H9 (cell line): ENCODE measurements at regions not wholly inside any gene's neighbourhood (a gene's known extent, or its start where the extent isn't known, plus 50 kb on each side); places are given as distances from the start of the nearest gene placed in this dataset.

ENCODE experiments used
- DNase-seq: peaks from one replicate; pipeline ENCODE4 v3.0.0-alpha.2; 2017
- H2AFZ ChIP-seq: one replicate; pipeline ENCODE4 v1.6.1; 2013; ENCODE audit warnings: mild to moderate bottlenecking, low read length, control low read depth, moderate library complexity
- H2AK5ac ChIP-seq: 2 replicates; pipeline ENCODE4 v1.6.1; 2013; ENCODE audit warnings: low read length, control low read depth, mixed read lengths; ENCODE audit not compliant: insufficient read length
- H2BK120ac ChIP-seq: one replicate; pipeline ENCODE4 v1.6.1; 2013; ENCODE audit warnings: low read depth, mild to moderate bottlenecking, low read length, control low read depth, inconsistent platforms; ENCODE audit not compliant: poor library complexity, severe bottlenecking
- H2BK12ac ChIP-seq: 2 replicates; pipeline ENCODE4 v1.6.1; 2013; ENCODE audit warnings: low read length, control low read depth, mixed read lengths, low read depth; ENCODE audit not compliant: insufficient read length
- H2BK15ac ChIP-seq: 2 replicates; pipeline ENCODE4 v1.6.1; 2013; ENCODE audit warnings: low read depth, low read length, control low read depth
- H2BK20ac ChIP-seq: one replicate; pipeline ENCODE4 v1.6.1; 2013; ENCODE audit warnings: low read depth, mild to moderate bottlenecking, low read length, control low read depth, inconsistent platforms; ENCODE audit not compliant: poor library complexity, severe bottlenecking
- H2BK5ac ChIP-seq: 2 replicates; pipeline ENCODE4 v1.6.1; 2013; ENCODE audit warnings: low read length, control low read depth, mixed read lengths; ENCODE audit not compliant: insufficient read length
- H3K14ac ChIP-seq: 2 replicates; pipeline ENCODE4 v1.6.1; 2013; ENCODE audit warnings: low read length, control low read depth; ENCODE audit not compliant: insufficient read depth
- H3K18ac ChIP-seq: 2 replicates; pipeline ENCODE4 v1.6.1; 2013; ENCODE audit warnings: low read depth, mild to moderate bottlenecking, mixed read lengths, low read length, control low read depth; ENCODE audit not compliant: insufficient read length
- H3K23ac ChIP-seq: 2 replicates; pipeline ENCODE4 v1.6.1; 2013; ENCODE audit warnings: low read length, control low read depth, mixed read lengths, low read depth; ENCODE audit not compliant: insufficient read length
- H3K23me2 ChIP-seq: 2 replicates; pipeline ENCODE4 v1.6.1; 2013; ENCODE audit warnings: low read depth, mild to moderate bottlenecking, mixed read lengths, low read length, control low read depth; ENCODE audit not compliant: insufficient read length, poor library complexity, severe bottlenecking
- H3K27ac ChIP-seq: 2 replicates; pipeline ENCODE4 v1.5.1; 2013; ENCODE audit warnings: low read length, control low read depth, mixed read lengths, low read depth; ENCODE audit not compliant: insufficient read length
- H3K27me3 ChIP-seq: 2 replicates; pipeline ENCODE4 v1.6.1; 2013; ENCODE audit warnings: low read length, control low read depth, inconsistent platforms; ENCODE audit not compliant: insufficient read depth
- H3K4ac ChIP-seq: 2 replicates; pipeline ENCODE4 v1.6.1; 2013; ENCODE audit warnings: low read depth, mild to moderate bottlenecking, control low read depth, inconsistent platforms, low read length, moderate library complexity
- H3K4me1 ChIP-seq: 2 replicates; pipeline ENCODE4 v1.6.1; 2013; ENCODE audit warnings: low read length, control low read depth, inconsistent platforms; ENCODE audit not compliant: insufficient read depth
- H3K4me2 ChIP-seq: 2 replicates; pipeline ENCODE4 v1.6.1; 2013; ENCODE audit warnings: low read length, control low read depth, mixed read lengths; ENCODE audit not compliant: insufficient read length, insufficient read depth
- H3K56ac ChIP-seq: 2 replicates; pipeline ENCODE4 v1.6.1; 2013; ENCODE audit warnings: low read depth, mild to moderate bottlenecking, mixed read lengths, low read length, control low read depth; ENCODE audit not compliant: insufficient read length
- H3K79me1 ChIP-seq: 2 replicates; pipeline ENCODE4 v1.6.1; 2013; ENCODE audit warnings: low read depth, mild to moderate bottlenecking, moderate library complexity, low read length, control low read depth, inconsistent platforms; ENCODE audit not compliant: insufficient read depth, poor library complexity, severe bottlenecking
- H3K79me2 ChIP-seq: 2 replicates; pipeline ENCODE4 v1.6.1; 2013; ENCODE audit warnings: low read length, control low read depth, inconsistent platforms; ENCODE audit not compliant: insufficient read depth
- H3K9ac ChIP-seq: 2 replicates; pipeline ENCODE4 v1.6.1; 2013; ENCODE audit warnings: low read length, control low read depth, mixed read lengths; ENCODE audit not compliant: insufficient read length; ENCODE audit errors: extremely low read depth
- H3K9me3 ChIP-seq: one replicate; pipeline ENCODE4 v1.6.1; 2013; ENCODE audit warnings: low read depth, low read length, inconsistent platforms; ENCODE audit not compliant: control insufficient read depth
- H3T11ph ChIP-seq: one replicate; pipeline ENCODE4 v1.6.1; 2013; ENCODE audit warnings: mild to moderate bottlenecking, low read length, control low read depth, inconsistent platforms
- H4K20me1 ChIP-seq: one replicate; pipeline ENCODE4 v1.6.1; 2013; ENCODE audit not compliant: control insufficient read depth, insufficient read length, insufficient read depth
- H4K5ac ChIP-seq: 2 replicates; pipeline ENCODE4 v1.6.1; 2013; ENCODE audit warnings: low read depth, mild to moderate bottlenecking, mixed read lengths, low read length, control low read depth; ENCODE audit not compliant: insufficient read length
- H4K8ac ChIP-seq: replicated peaks from 2 replicates; pipeline ENCODE4 v1.6.1; 2013; ENCODE audit warnings: low read length, control low read depth, mixed read lengths, low read depth; ENCODE audit not compliant: insufficient read length
- H4K91ac ChIP-seq: 2 replicates; pipeline ENCODE4 v1.6.1; 2013; ENCODE audit warnings: low read depth, mild to moderate bottlenecking, moderate library complexity, mixed read lengths, low read length, control low read depth; ENCODE audit not compliant: insufficient read length
- H3K27ac Mint-ChIP-seq, 3 experiments: 2 replicates in 2 of 3; 3 replicates in 1 of 3; pipeline ENCODE4 v1.8.0; 2020 to 2021; ENCODE audit warnings: mixed read lengths in 3 of 3, mild to moderate bottlenecking in 1 of 3, moderate library complexity in 1 of 3
- H3K27me3 Mint-ChIP-seq: 2 replicates; pipeline ENCODE4 v1.8.0; 2021; ENCODE audit warnings: low read depth, mild to moderate bottlenecking, moderate library complexity, mixed read lengths
- H3K36me3 Mint-ChIP-seq, 3 experiments: 2 replicates in 2 of 3; 3 replicates in 1 of 3; pipeline ENCODE4 v1.8.0; 2020 to 2021; ENCODE audit warnings: low read depth in 3 of 3, mixed read lengths in 3 of 3; ENCODE audit not compliant: insufficient read depth in 1 of 3
- H3K4me1 Mint-ChIP-seq, 2 experiments: 2 replicates each; pipeline ENCODE4 v1.8.0; 2020; ENCODE audit warnings: mixed read lengths in 2 of 2
- H3K4me3 Mint-ChIP-seq, 2 experiments: 2 replicates in 1 of 2; 3 replicates in 1 of 2; pipeline ENCODE4 v1.8.0; 2020 to 2021; ENCODE audit warnings: mild to moderate bottlenecking in 2 of 2, mixed read lengths in 2 of 2, moderate library complexity in 1 of 2
- H3K9me3 Mint-ChIP-seq, 2 experiments: 2 replicates in 1 of 2; 3 replicates in 1 of 2; pipeline ENCODE4 v1.8.0; 2020; ENCODE audit warnings: mild to moderate bottlenecking in 2 of 2, mixed read lengths in 2 of 2, moderate library complexity in 1 of 2
- WGBS: extraction: QIAGEN DNeasy Blood & Tissue Kit; methylation state at CpG from one replicate; pipeline ENCODE4 v1.1.7; 2013; ENCODE audit warnings: missing lambda C conversion rate, low lambda C conversion rate, mixed read lengths; ENCODE audit not compliant: insufficient read length; ENCODE audit errors: extremely low coverage; 5-methylcytosine and 5-hydroxymethylcytosine counted together
- TF ChIP-seq, protein P1 (sequence below): fragments of 200-600 bp; sonication (generic); conservative IDR thresholded peaks from 3 replicates; pipeline ENCODE4 v1.8.0; 2021; ENCODE audit warnings: antibody characterized with exemption, mild to moderate bottlenecking

DNA sequence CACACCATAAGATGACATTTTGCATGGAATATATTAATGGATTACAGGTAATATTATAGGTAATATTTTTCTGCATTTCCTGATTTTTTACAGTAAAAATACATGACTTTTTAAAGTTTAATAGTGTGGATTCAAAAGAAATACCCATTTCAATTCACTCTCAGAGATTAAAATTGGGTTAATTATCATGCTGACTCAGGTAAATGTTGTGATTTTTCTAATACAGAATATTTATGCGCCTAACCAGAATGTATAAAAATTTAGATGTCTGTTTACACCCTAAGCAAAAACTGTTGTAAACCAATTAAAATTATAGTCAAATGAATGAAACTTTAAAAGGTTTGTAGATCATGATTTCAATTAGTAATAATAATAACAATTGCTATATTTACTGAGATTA is 117.2 kb upstream of the FLRT2 start:
- whole genome bisulfite sequencing, result no CpG with 5 or more reads among the region's 1 CpG
- TF ChIP-seq, protein P1, sequence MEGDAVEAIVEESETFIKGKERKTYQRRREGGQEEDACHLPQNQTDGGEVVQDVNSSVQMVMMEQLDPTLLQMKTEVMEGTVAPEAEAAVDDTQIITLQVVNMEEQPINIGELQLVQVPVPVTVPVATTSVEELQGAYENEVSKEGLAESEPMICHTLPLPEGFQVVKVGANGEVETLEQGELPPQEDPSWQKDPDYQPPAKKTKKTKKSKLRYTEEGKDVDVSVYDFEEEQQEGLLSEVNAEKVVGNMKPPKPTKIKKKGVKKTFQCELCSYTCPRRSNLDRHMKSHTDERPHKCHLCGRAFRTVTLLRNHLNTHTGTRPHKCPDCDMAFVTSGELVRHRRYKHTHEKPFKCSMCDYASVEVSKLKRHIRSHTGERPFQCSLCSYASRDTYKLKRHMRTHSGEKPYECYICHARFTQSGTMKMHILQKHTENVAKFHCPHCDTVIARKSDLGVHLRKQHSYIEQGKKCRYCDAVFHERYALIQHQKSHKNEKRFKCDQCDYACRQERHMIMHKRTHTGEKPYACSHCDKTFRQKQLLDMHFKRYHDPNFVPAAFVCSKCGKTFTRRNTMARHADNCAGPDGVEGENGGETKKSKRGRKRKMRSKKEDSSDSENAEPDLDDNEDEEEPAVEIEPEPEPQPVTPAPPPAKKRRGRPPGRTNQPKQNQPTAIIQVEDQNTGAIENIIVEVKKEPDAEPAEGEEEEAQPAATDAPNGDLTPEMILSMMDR, result no peak

More for the DNA sequence above, 117.2 kb upstream of the FLRT2 start:
- Histone ChIP-seq H4K5ac (no peak overlapping the region), H3K27me3 (no peaks in the 10 kb centered on the region), H3K79me2 (no peaks in the 10 kb centered on the region), H2BK120ac (no peak overlapping the region), H3K56ac (no peak overlapping the region), H3K23me2 (no peaks in the 10 kb centered on the region), H3T11ph (no peak overlapping the region), H3K27ac (no peak overlapping the region), H4K91ac (no peak overlapping the region), H3K4me1 (no peaks in the 10 kb centered on the region), H2AFZ (no peak overlapping the region), H3K4ac (no peak overlapping the region), H2BK12ac (no peak overlapping the region), H2BK20ac (no peak overlapping the region), H4K8ac (no peak overlapping the region), H3K18ac (no peak overlapping the region), H4K20me1 (no peaks in the 10 kb centered on the region), H3K9me3 (no peaks in the 10 kb centered on the region), H3K4me2 (no peak overlapping the region), H3K9ac (no peak overlapping the region), H2BK5ac (no peak overlapping the region), H2AK5ac (no peak overlapping the region), H3K14ac (no peak overlapping the region), H2BK15ac (no peak overlapping the region), H3K23ac (no peak overlapping the region), H3K79me1 (no peaks in the 10 kb centered on the region)
- H3K4me1 Mint-ChIP-seq, result 0 out of 4 replicates have a peak, but pooled peaks cover 0 to 2% of the 10 kb centered on the region in 2 experiments
- H3K36me3 Mint-ChIP-seq, result no peaks in the 10 kb centered on the region
- no peaks in the 10 kb centered on the region for H3K27me3 Mint-ChIP-seq
- no peak for DNase-seq
- H3K4me3 Mint-ChIP-seq, result no peak overlapping the region
- no peak overlapping the region for H3K27ac Mint-ChIP-seq
- H3K9me3 Mint-ChIP-seq, result no peaks in the 10 kb centered on the region
